AG10803 (cell line): ENCODE measurements at regions not wholly inside any gene's neighbourhood (a gene's known extent, or its start where the extent isn't known, plus 50 kb on each side); places are given as distances from the start of the nearest gene placed in this dataset.

ENCODE experiments used
- DNase-seq: peaks from one replicate; pipeline ENCODE4 v3.0.0; 2010; ENCODE audit warnings: low read depth
- H3K4me3 ChIP-seq: 2 replicates; pipeline ENCODE4 v1.5.1; 2011; ENCODE audit warnings: mild to moderate bottlenecking, low read length, control low read depth
- CTCF ChIP-seq: conservative IDR thresholded peaks from 2 replicates; pipeline ENCODE4 v1.5.1; 2011; ENCODE audit warnings: mild to moderate bottlenecking, low read length, control low read depth, inconsistent platforms

DNA sequence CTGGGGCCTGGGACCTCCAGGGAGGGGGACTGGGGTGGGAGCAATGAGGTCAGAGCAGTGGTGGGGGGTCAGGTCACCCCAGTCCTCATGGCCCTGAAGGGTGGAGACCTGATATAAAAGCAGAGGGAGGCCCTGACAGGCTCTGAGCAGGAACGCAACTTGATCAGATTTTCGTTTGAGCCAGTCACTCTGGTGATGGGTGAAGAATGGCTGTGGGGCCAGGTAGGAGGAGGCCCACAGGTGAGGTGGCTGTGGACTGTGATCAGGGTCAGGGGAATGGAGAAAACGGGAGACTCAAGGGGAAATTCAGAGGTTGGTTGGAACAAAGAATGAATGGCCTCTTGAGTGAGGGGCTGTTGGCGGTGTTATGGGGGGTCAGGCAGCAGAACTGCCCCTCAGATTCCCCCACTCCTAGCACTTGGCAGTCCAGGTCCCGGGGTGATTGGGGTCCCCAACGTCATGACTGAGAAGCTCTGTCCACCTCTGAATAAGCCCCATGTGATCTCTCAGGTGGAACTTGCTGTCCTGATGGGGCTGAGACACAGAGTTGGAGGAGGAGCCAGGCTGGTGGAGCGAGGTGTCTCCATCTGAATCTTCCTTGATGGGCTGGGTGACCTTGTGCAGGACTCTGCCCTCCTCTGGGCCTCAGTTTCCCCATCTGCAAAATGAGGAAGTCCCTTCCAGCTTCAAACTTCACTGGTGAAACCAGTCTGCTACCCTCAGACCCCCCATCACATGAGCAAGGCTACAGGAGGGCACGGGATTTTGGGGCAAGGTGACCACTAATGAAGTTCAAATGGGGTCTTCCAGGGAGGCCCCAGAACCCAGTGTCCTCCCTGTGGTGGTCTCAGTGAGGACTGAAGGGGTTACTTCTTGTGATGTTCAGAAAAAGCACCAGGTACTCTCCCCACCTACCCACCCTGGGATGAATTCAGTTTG, 683.0 kb downstream of the MATN1 start:
- no peak for TF ChIP-seq CTCF
- H3K4me3 ChIP-seq = no peak overlapping the region
- no peak for DNase-seq

DNA sequence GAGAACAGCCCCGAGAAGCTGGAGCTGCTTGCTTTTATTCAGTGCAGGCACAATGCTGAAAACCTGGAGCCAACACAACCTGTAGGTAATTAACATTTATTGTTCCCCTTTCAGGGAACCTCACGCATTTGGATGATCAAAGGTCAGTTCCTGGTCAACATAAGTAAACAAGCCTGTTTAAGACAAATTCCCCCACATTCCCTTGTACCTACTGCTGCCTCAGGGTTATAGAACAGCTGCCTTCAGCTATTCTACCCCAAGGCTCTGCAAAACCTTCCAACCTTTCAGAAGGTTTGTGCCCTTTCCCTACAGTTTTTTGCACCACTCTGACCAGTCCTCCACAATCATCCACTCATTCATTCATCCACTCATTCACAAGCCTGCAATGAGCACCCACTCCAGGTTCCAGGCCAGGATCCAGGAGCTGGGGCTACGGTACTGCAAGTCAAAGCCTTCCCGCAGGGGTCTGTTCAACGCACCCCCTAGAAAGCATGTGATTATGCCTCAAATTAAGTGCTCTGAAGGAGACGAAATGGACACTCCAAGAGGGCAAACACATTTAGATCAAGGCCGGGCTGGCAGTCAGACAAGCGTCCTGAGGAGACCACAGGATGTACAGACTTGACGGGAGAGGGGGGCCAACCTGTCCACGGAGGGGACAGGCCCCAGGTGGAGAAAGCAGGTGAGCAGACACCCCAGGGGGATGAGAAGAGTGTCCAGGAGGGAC, 683.9 kb downstream of the MATN1 start:
- DNase-seq = no peak
- no peak overlapping the region for H3K4me3 ChIP-seq
- no peak for TF ChIP-seq CTCF

- H3K4me3 ChIP-seq = no peak overlapping the region
- TF ChIP-seq CTCF = no peak
- DNase-seq = no peak
Measured at GRCh38 chr1:30038134-30039025, 685.0 kb downstream of the MATN1 start.

GRCh38 chr1:30037251-30038118, 685.9 kb downstream of the MATN1 start:
- H3K4me3 ChIP-seq = no peak overlapping the region
- no peak for TF ChIP-seq CTCF
- no peak for DNase-seq

- TF ChIP-seq CTCF = no peak
- H3K4me3 ChIP-seq = no peak overlapping the region
- no peak for DNase-seq
Measured at GRCh38 chr1:30036666-30037065, 686.7 kb downstream of the MATN1 start.

GRCh38 chr1:30036229-30036547, 687.2 kb downstream of the MATN1 start:
- no peak for TF ChIP-seq CTCF
- DNase-seq = no peak
- no peak overlapping the region for H3K4me3 ChIP-seq
